Hematopoietic multipotent progenitor cell (in vitro differentiated cells): ENCODE measurements at regions not wholly inside any gene's neighbourhood (a gene's known extent, or its start where the extent isn't known, plus 50 kb on each side); places are given as distances from the start of the nearest gene placed in this dataset.
"Not testable (repeated sequence)": the region's sequence is repeated elsewhere in the genome, so short reads cannot be mapped to it uniquely, and the experiment has no call there.

Experiments
- DNase-seq, 3 donors: peaks; one replicate each; pipeline ENCODE4 v3.0.0-alpha.2; 2011 to 2015; ENCODE audit warnings: low read depth in 2 of 3, low spot score in 2 of 3

- no peak for DNase-seq
Measured at GRCh38 chr18:27301615-27302378, 116.7 kb upstream of the CHST9 start.

GRCh38 chr18:27298214-27298804 is 113.2 kb upstream of the CHST9 start:
- no peak for DNase-seq

GRCh38 chr18:27285973-27286562 is 101.0 kb upstream of the CHST9 start:
- DNase-seq, result not testable (repeated sequence)

GRCh38 chr18:27278131-27278530 is 93.0 kb upstream of the CHST9 start:
- no peak for DNase-seq

GRCh38 chr18:27277554-27277953 is 92.4 kb upstream of the CHST9 start:
- no peak for DNase-seq

- DNase-seq, result no peak
Measured at GRCh38 chr18:27276886-27277285, 91.8 kb upstream of the CHST9 start.

- no peak for DNase-seq
Measured at GRCh38 chr18:27276479-27276878, 91.4 kb upstream of the CHST9 start.

- DNase-seq, result no peak
Measured at GRCh38 chr18:27274901-27275300, 89.8 kb upstream of the CHST9 start.

GRCh38 chr18:27270508-27270907 is 85.4 kb upstream of the CHST9 start:
- no peak for DNase-seq

- DNase-seq, result no peak
Measured at GRCh38 chr18:27263369-27263768, 78.3 kb upstream of the CHST9 start.

GRCh38 chr18:27261769-27262549 is 76.9 kb upstream of the CHST9 start:
- no peak for DNase-seq

- no peak for DNase-seq
Measured at GRCh38 chr18:27253571-27253970, 68.5 kb upstream of the CHST9 start.

- no peak for DNase-seq
Measured at GRCh38 chr18:27250471-27250870, 65.4 kb upstream of the CHST9 start.

GRCh38 chr18:27249933-27250332 is 64.8 kb upstream of the CHST9 start:
- DNase-seq, result no peak

- no peak for DNase-seq
Measured at GRCh38 chr18:27244259-27244658, 59.2 kb upstream of the CHST9 start.

GRCh38 chr18:27242392-27243047 is 57.4 kb upstream of the CHST9 start:
- no peak for DNase-seq

GRCh38 chr18:27240383-27240782 is 55.3 kb upstream of the CHST9 start:
- DNase-seq, result no peak

GRCh38 chr18:27239669-27240068 is 54.6 kb upstream of the CHST9 start:
- DNase-seq, result no peak

GRCh38 chr18:27235218-27235870 is 50.2 kb upstream of the CHST9 start:
- no peak for DNase-seq
